T follicular helper cell (primary cell): ENCODE measurements at regions not wholly inside any gene's neighbourhood (a gene's known extent, or its start where the extent isn't known, plus 50 kb on each side); places are given as distances from the start of the nearest gene placed in this dataset.
"Not testable (repeated sequence)": the region's sequence is repeated elsewhere in the genome, so short reads cannot be mapped to it uniquely, and the experiment has no call there.

Experiments used
- DNase-seq: peaks from one replicate; pipeline ENCODE4 v3.0.0-alpha.2; 2020; ENCODE audit warnings: low read depth

- DNase-seq: no peak
Measured at GRCh38 chr9:106104887-106105286, 410.5 kb downstream of the TMEM38B start.

DNA sequence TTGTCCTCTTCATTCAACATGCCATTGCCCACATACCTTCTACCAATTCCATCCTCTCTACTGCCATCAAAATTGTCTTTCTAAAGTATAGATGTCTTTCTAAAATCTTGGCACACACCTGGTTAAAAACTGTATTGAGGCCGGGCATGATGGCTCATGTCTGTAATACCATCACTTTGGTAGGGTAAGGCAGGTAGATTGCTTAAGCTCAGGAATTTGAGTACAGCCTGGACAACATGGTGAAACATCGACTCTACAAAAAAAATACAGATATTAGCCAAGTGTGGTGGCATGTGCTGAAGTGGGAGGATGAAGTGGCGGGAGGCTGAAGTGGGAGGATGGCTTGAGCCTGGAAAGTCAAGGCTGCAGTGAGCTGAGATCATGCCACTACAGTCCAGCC, 412.1 kb downstream of the TMEM38B start:
- DNase-seq: no peak

DNA sequence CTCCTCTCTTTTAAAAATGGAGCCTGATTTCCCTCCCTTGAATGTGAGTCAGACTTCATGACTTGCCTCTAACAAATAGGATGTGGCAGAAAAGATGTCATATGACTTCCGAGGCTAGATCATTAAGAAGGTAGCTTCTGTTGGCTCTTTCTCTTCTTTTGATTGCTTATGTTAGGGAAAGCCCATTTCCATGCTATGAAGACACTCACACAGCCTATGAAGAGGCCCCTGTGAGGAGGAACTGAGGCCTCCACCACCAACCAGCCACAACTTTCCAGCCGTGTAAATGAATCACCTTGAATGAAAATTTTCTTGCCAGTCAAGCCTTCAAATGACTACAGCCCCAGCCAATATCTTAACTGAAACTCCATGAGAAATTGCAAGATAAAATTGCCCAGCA, 413.4 kb downstream of the TMEM38B start:
- no peak for DNase-seq

DNA sequence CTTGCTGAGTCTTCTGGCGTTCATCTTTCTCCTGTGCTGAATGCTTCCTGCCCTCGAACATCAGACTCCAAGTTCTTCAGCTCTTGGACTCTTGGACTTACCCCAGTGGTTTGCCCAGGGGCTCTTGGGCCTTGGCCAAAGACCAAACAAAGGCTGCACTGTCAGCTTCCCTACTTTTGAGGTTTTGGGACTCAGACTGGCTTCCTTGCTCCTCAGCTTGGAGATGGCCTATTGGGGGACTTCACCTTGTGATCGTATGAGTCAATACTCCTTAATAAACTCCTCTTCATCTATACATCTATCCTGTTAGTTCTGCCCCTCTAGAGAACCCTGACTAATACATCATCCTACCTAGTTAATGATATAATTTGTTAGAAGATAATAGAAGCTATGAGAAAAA, 415.4 kb downstream of the TMEM38B start:
- DNase-seq: not testable (repeated sequence)

DNA sequence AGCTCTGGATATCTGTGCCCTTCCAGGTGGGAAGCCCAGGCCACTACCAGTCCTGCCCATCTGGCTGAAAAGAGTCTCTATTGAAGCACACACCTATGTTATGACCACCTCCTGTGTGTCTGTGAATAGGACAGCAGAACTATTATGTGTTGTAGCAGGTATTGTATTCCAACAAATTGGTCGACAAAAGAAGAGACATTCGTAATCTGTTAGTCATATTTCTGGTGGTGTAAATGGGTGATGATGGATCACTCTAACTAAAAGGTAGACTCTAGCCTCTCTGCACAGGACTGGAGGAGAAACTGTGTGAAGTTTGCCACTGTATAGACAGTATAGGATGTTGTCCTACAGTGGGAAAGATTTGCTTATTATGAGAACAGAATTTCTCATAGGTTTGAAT, 416.1 kb downstream of the TMEM38B start:
- DNase-seq: no peak

GRCh38 chr9:106111039-106111730, 416.8 kb downstream of the TMEM38B start:
- DNase-seq: no peak

- no peak for DNase-seq
Measured at GRCh38 chr9:106112935-106113334, 418.6 kb downstream of the TMEM38B start.

- DNase-seq: no peak
Measured at GRCh38 chr9:106119176-106119575, 424.8 kb downstream of the TMEM38B start.

GRCh38 chr9:106120071-106120470, 425.7 kb downstream of the TMEM38B start:
- DNase-seq: no peak

GRCh38 chr9:106127776-106128175, 433.4 kb downstream of the TMEM38B start:
- no peak for DNase-seq

DNA sequence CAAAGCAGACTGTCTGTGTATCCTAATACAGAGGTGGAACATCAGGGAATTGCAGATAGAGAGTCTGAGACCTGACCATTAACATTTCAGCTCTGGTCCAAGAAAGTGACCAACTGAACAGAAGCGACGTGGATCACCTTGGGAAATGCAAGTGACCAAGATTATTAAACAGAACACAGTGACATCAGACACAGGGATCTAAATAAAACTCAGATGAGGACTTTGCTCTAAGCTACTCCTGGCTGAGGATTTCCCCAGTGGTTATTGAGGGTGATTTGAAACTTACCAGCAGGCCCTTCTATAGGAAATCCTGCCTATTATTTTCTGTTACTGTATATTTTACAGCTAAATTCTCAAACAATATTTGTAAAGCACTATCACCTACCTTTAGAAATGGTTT, 436.0 kb downstream of the TMEM38B start:
- DNase-seq: no peak

DNA sequence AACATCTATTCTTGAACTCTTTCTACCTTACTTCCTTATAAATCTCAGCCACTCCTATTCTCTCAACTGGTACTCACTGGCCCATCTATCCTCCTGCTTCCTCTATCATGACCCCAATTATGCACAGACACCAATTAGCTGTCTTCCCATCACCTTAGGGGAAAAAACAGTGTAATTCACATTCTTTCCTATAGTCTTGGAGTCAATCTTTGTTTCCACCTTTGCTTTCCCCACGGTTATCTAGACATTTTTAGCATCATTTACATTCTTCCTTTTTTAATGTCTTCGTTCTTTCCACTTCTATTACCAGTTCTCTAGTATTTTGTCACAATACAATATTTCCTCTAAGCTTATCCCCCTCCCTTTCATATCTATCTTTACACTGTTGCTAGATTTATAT, 449.4 kb downstream of the TMEM38B start:
- DNase-seq: no peak

- no peak for DNase-seq
Measured at GRCh38 chr9:106146066-106146840, 451.9 kb downstream of the TMEM38B start.

DNA sequence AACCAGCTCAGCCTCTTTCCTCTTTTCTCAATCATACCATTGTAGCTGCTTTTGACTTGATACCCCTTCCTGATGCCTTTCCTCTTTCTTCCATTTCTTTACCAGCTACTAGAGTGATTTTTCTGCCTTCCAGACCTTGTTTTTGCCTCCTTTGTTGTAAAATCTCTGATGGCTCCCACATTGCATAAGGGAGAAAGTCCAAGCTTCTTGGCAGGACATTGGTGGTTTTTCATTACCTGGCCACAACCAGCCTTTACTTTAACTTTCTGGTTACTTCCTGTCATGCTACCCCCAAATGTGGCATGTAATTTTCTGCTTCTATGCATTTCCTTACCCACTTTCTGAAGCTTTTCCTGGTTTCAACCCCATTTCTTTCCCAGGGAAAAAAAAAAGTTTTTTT, 452.5 kb downstream of the TMEM38B start:
- no peak for DNase-seq

DNA sequence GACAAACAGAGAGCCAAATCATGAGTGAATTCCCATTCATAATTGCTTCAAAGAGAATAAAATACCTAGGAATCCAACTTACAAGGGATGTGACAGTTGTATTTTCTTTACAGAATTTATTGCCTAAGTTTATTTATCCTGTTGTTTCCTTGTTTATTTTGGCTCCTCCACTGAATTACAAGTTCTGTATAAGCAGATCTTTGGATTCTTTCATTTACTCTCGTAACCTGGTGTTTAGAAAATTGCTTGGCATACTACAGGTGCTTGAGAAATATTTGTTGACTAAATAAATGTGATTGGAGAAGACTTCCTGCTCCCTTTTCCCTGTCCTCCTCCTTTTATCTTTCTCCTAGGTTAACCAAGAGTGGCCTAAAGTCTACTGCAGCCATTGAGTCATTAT, 455.6 kb downstream of the TMEM38B start:
- DNase-seq: no peak

GRCh38 chr9:106156465-106156864, 462.1 kb downstream of the TMEM38B start:
- no peak for DNase-seq

DNA sequence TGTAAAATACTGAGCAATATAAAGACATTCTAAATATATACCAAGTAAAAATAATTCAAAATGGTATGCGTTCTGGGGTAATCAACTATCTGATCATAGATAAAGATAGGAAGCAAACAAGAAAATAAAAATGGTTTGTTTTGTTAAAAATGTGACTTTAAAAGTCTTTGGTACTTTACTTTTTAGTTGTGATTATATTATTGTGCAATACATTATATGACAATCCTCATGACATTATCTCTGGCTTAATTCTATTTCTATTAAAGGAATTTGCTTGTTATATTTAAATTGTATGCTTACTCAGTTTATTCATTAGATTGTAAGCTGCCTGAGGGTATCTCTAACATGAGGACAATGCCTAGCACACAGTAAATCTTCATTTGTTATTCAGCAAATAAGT, 477.9 kb downstream of the TMEM38B start:
- DNase-seq: no peak

- DNase-seq: no peak
Measured at GRCh38 chr9:106174346-106174745, 480.0 kb downstream of the TMEM38B start.

- DNase-seq: no peak
Measured at GRCh38 chr9:106177216-106177615, 482.9 kb downstream of the TMEM38B start.

- DNase-seq: no peak
Measured at GRCh38 chr9:106179191-106179590, 484.9 kb downstream of the TMEM38B start.

- not testable (repeated sequence) for DNase-seq
Measured at GRCh38 chr9:106203815-106204516, 509.6 kb downstream of the TMEM38B start.

GRCh38 chr9:106207298-106207697, 513.0 kb downstream of the TMEM38B start:
- DNase-seq: no peak

- no peak for DNase-seq
Measured at GRCh38 chr9:106218427-106218826, 524.1 kb downstream of the TMEM38B start.
